GM23338 (cell line): ENCODE measurements at regions not wholly inside any gene's neighbourhood (a gene's known extent, or its start where the extent isn't known, plus 50 kb on each side); places are given as distances from the start of the nearest gene placed in this dataset.

Experiments
- JUNB ChIP-seq: IDR thresholded peaks from one replicate; pipeline ENCODE4 v1.6.1; 2016; ENCODE audit warnings: antibody characterized with exemption; ENCODE audit not compliant: unreplicated experiment
- STAT1 ChIP-seq: IDR thresholded peaks from one replicate; pipeline ENCODE4 v1.6.1; 2016; ENCODE audit warnings: antibody characterized with exemption; ENCODE audit not compliant: unreplicated experiment
- TF ChIP-seq, protein P1 (sequence below), 2 experiments: fragments of 200-600 bp in 1 of 2; sonication (generic) in 1 of 2; conservative IDR thresholded peaks; 2 replicates each; pipeline versions ENCODE4 v1.5.1 to v1.6.1; 2016 to 2017; ENCODE audit warnings: antibody characterized with exemption in 2 of 2, low read depth in 2 of 2, mild to moderate bottlenecking in 2 of 2, moderate library complexity in 1 of 2

- TF ChIP-seq JUNB (no peak), STAT1 (no peak)
- TF ChIP-seq, protein P1, sequence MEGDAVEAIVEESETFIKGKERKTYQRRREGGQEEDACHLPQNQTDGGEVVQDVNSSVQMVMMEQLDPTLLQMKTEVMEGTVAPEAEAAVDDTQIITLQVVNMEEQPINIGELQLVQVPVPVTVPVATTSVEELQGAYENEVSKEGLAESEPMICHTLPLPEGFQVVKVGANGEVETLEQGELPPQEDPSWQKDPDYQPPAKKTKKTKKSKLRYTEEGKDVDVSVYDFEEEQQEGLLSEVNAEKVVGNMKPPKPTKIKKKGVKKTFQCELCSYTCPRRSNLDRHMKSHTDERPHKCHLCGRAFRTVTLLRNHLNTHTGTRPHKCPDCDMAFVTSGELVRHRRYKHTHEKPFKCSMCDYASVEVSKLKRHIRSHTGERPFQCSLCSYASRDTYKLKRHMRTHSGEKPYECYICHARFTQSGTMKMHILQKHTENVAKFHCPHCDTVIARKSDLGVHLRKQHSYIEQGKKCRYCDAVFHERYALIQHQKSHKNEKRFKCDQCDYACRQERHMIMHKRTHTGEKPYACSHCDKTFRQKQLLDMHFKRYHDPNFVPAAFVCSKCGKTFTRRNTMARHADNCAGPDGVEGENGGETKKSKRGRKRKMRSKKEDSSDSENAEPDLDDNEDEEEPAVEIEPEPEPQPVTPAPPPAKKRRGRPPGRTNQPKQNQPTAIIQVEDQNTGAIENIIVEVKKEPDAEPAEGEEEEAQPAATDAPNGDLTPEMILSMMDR (conservative IDR thresholded peaks at IDR 0.05; ENCODE audit: low read depth in 2 of 2): no peak
These were observed 94.3 kb upstream of the TRPM1 start for GRCh38 chr15:31195871-31196270.
